HepG2 (cell line): ENCODE measurements at regions not wholly inside any gene's neighbourhood (a gene's known extent, or its start where the extent isn't known, plus 50 kb on each side); places are given as distances from the start of the nearest gene placed in this dataset.

Experiments
- ATAC-seq: fragments of 200-7000 bp; cut with Tn5 transposase; 3 replicates; pipeline ENCODE4 v1.9.1; 2020; ENCODE audit warnings: mild to moderate bottlenecking, moderate library complexity
- BruUV-seq: library from RNA; stranded (reverse); fragments of 400-500 nt; replicated peaks from 2 replicates; lab custom pipeline; 2021; lab: Mats Ljungman, UMichigan
- CTCF ChIA-PET: fragments of 300-600 bp; formaldehyde crosslinking; extraction: SDS; loops from one replicate; lab custom pipeline; 2021; ENCODE audit warnings: low total read pairs, inconsistent platforms, low intra/inter-chr PET ratio; lab: Yijun Ruan, JAX
- POLR2A ChIA-PET: fragments of 350-600 bp; sonication (Branson Sonifier 250); formaldehyde crosslinking; loops from one replicate; lab custom pipeline; 2020; ENCODE audit warnings: antibody characterized with exemption, inconsistent platforms; lab: Yijun Ruan, JAX
- DNase-seq: peaks from one replicate; pipeline ENCODE4 v3.0.0-alpha.2; 2015; ENCODE audit warnings: low spot score
- FAIRE-seq: peaks from 3 replicates; lab custom pipeline; 2011; peaks lifted over from hg19 to GRCh38; lab: Jason Lieb, UNC
- H2AFZ ChIP-seq: one replicate; pipeline ENCODE4 v1.6.1; 2011; ENCODE audit warnings: low read length, inconsistent platforms
- H3K27ac ChIP-seq: fragments of 300-600 bp; 3 replicates; pipeline ENCODE4 v1.8.0; 2011; ENCODE audit warnings: mixed run types, mild to moderate bottlenecking, mixed read lengths, low read length, inconsistent platforms; ENCODE audit not compliant: insufficient read depth; ENCODE audit errors: extremely low read length
- H3K27me3 ChIP-seq, 2 experiments: fragments of 200-600 bp in 1 of 2; 2 replicates in 1 of 2; 3 replicates in 1 of 2; pipeline versions ENCODE4 v1.6.0 to v1.8.0; 2011; ENCODE audit warnings: low read length in 2 of 2, mild to moderate bottlenecking in 2 of 2, moderate library complexity in 2 of 2, inconsistent platforms in 1 of 2; ENCODE audit not compliant: insufficient read depth in 2 of 2, control insufficient read depth in 1 of 2
- H3K36me3 ChIP-seq, 2 experiments: fragments of 200-600 bp in 1 of 2; replicated peaks in 1 of 2; 2 replicates in 1 of 2; 3 replicates in 1 of 2; pipeline versions ENCODE4 v1.5.1 to v1.8.0; 2011; ENCODE audit warnings: low read length in 2 of 2, inconsistent platforms in 1 of 2; ENCODE audit not compliant: insufficient read depth in 2 of 2, control insufficient read depth in 1 of 2
- H3K4me1 ChIP-seq: 2 replicates; pipeline ENCODE4 v1.5.1; 2012; ENCODE audit warnings: low read length, inconsistent platforms; ENCODE audit not compliant: insufficient read depth
- H3K4me2 ChIP-seq: 2 replicates; pipeline ENCODE4 v1.6.0; 2011; ENCODE audit warnings: low read depth, low read length, inconsistent platforms
- H3K4me3 ChIP-seq, 3 experiments: fragments of 200-600 bp in 1 of 3; sonication (generic), shearing (Covaris generic) in 1 of 3; replicated peaks in 1 of 3; 2 replicates each; pipeline ENCODE4 v1.5.1; 2011 to 2016; ENCODE audit warnings: low read length in 3 of 3, inconsistent platforms in 2 of 3, low read depth in 2 of 3, mild to moderate bottlenecking in 2 of 3, control low read depth in 1 of 3, mixed read lengths in 1 of 3; ENCODE audit not compliant: insufficient read depth in 1 of 3
- H3K79me2 ChIP-seq: one replicate; pipeline ENCODE4 v1.6.1; 2011; ENCODE audit warnings: low read length, inconsistent platforms; ENCODE audit not compliant: insufficient read depth
- H3K9ac ChIP-seq: 2 replicates; pipeline ENCODE4 v1.6.0; 2011; ENCODE audit warnings: mild to moderate bottlenecking, low read depth, low read length, inconsistent platforms; ENCODE audit not compliant: insufficient read depth
- H3K9me3 ChIP-seq: 2 replicates; pipeline ENCODE4 v1.5.1; 2012; ENCODE audit warnings: mild to moderate bottlenecking, low read length
- H4K20me1 ChIP-seq: 2 replicates; pipeline ENCODE4 v1.6.0; 2011; ENCODE audit warnings: inconsistent platforms, mild to moderate bottlenecking, low read length, moderate library complexity; ENCODE audit not compliant: insufficient read depth
- ATRX ChIP-seq: sonication (generic); formaldehyde crosslinking; IDR thresholded peaks from 2 replicates; pipeline ENCODE4 v1.4.0; 2020; ENCODE audit warnings: missing genetic modification reagents, borderline replicate concordance
- EHMT2 ChIP-seq: fragments of 200-600 bp; sonication (generic); IDR thresholded peaks from 2 replicates; pipeline ENCODE4 v1.7.0; 2017; ENCODE audit warnings: antibody characterized with exemption, low read depth, low read length, borderline replicate concordance
- MAF1 ChIP-seq: sonication (generic); formaldehyde crosslinking; IDR thresholded peaks from 2 replicates; pipeline ENCODE4 v1.5.0; 2020; ENCODE audit warnings: missing genetic modification reagents, borderline replicate concordance
- MBD4 ChIP-seq: IDR thresholded peaks from 2 replicates; pipeline ENCODE4 v1.6.1; 2012; ENCODE audit warnings: low read length, inconsistent platforms, borderline replicate concordance
- MYC ChIP-seq: sonication (generic); formaldehyde crosslinking; IDR thresholded peaks from 2 replicates; pipeline ENCODE4 v1.9.0; 2021; ENCODE audit warnings: missing genetic modification reagents, borderline replicate concordance
- RFX3 ChIP-seq: IDR thresholded peaks from 2 replicates; pipeline ENCODE4 v1.6.1; 2016; ENCODE audit warnings: missing biosample characterization, missing genetic modification reagents
- SNRNP70 ChIP-seq: fragments of 200-400 bp; formaldehyde crosslinking; IDR thresholded peaks from 2 replicates; pipeline ENCODE4 v1.6.1; 2017; ENCODE audit warnings: mild to moderate bottlenecking, low read depth, low read length, moderate library complexity
- ZNF282 ChIP-seq: fragments of 450-650 bp; IDR thresholded peaks from 2 replicates; pipeline ENCODE4 v1.6.1; 2018; ENCODE audit not compliant: partially characterized antibody
- ZNF335 ChIP-seq: sonication (generic); formaldehyde crosslinking; IDR thresholded peaks from 2 replicates; pipeline ENCODE4 v1.4.0; 2020; ENCODE audit warnings: missing genetic modification reagents
- ZNF550 ChIP-seq: sonication (generic); formaldehyde crosslinking; IDR thresholded peaks from 2 replicates; pipeline ENCODE4 v1.4.0; 2020; ENCODE audit warnings: mild to moderate bottlenecking, missing genetic modification reagents, borderline replicate concordance
- ZNF563 ChIP-seq: sonication (generic); formaldehyde crosslinking; IDR thresholded peaks from 2 replicates; pipeline ENCODE4 v1.8.0; 2022; ENCODE audit warnings: mild to moderate bottlenecking, moderate library complexity, missing genetic modification reagents
- WGBS: methylation state at CpG from one replicate; pipeline ENCODE4 v1.1.6; 2017; ENCODE audit warnings: low lambda C conversion rate; 5-methylcytosine and 5-hydroxymethylcytosine counted together
- in situ Hi-C: cut with HindIII; loops from 2 replicates; pipeline ENCODE4 v1.10.0; 2017; ENCODE audit warnings: low pct_unique_long_range_greater_than_20kb; ENCODE audit not compliant: extremely low pct_ligation_motif_present
- intact Hi-C: fragments of 100-400 bp; cut with micrococcal nuclease; formaldehyde crosslinking; loops from one replicate; pipeline ENCODE4 v1.10.0; 2022; ENCODE audit not compliant: unreplicated experiment
- TF ChIP-seq, protein P1 (sequence below): sonication (generic); formaldehyde crosslinking; conservative IDR thresholded peaks from 2 replicates; pipeline ENCODE4 v1.4.0; 2020; ENCODE audit warnings: missing genetic modification reagents

GRCh38 chr6:102187186-102187585 lies 793.7 kb downstream of the GRIK2 start:
- ATAC-seq (no peak), DNase-seq (no peak), FAIRE-seq (no peak)
- Histone ChIP-seq H3K27me3 (no peaks in the 10 kb centered on the region), H3K36me3 (no peaks in the 10 kb centered on the region), H3K4me3 (no peak overlapping the region), H2AFZ (no peak overlapping the region), H3K4me1 (no peaks in the 10 kb centered on the region), H3K79me2 (no peaks in the 10 kb centered on the region), H3K9ac (no peak overlapping the region), H3K9me3 (no peaks in the 10 kb centered on the region), H4K20me1 (no peaks in the 10 kb centered on the region), H3K4me2 (no peak overlapping the region), H3K27ac (no peak overlapping the region)
- intact Hi-C loops (no loop called here), in situ Hi-C loops (no loop called here)
- ChIA-PET POLR2A (no interaction called here), CTCF (no interaction called here)
- WGBS: 0% methylated on average over 2 of the region's 2 CpGs
- no peak for TF ChIP-seq ATRX
- no peak for TF ChIP-seq MYC (CRISPR knock-in tag)
- TF ChIP-seq RFX3 (CRISPR knock-in tag): no peak
- no peak for TF ChIP-seq MAF1 (CRISPR knock-in tag)
- TF ChIP-seq MBD4: no peak
- TF ChIP-seq SNRNP70: no peak
- TF ChIP-seq, protein P1, sequence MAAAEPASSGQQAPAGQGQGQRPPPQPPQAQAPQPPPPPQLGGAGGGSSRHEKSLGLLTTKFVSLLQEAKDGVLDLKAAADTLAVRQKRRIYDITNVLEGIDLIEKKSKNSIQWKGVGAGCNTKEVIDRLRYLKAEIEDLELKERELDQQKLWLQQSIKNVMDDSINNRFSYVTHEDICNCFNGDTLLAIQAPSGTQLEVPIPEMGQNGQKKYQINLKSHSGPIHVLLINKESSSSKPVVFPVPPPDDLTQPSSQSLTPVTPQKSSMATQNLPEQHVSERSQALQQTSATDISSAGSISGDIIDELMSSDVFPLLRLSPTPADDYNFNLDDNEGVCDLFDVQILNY (CRISPR knock-in tag): no peak
- TF ChIP-seq ZNF335: no peak
- no peak for TF ChIP-seq ZNF563 (CRISPR knock-in tag)
- TF ChIP-seq EHMT2: no peak
- no peak for TF ChIP-seq ZNF282
- TF ChIP-seq ZNF550 (CRISPR knock-in tag): no peak
- BruUV-seq: no TSS peak
